HT-29 (cell line): ENCODE measurements at regions not wholly inside any gene's neighbourhood (a gene's known extent, or its start where the extent isn't known, plus 50 kb on each side); places are given as distances from the start of the nearest gene placed in this dataset.
"Not testable (repeated sequence)": the region's sequence is repeated elsewhere in the genome, so short reads cannot be mapped to it uniquely, and the experiment has no call there.

Source experiments
- DNase-seq: peaks from one replicate; pipeline ENCODE4 v3.0.0-alpha.2; 2015; ENCODE audit warnings: low spot score

- DNase-seq, result no peak
These were observed 249.6 kb upstream of the KLF3 start for GRCh38 chr4:38414410-38414809.

DNA sequence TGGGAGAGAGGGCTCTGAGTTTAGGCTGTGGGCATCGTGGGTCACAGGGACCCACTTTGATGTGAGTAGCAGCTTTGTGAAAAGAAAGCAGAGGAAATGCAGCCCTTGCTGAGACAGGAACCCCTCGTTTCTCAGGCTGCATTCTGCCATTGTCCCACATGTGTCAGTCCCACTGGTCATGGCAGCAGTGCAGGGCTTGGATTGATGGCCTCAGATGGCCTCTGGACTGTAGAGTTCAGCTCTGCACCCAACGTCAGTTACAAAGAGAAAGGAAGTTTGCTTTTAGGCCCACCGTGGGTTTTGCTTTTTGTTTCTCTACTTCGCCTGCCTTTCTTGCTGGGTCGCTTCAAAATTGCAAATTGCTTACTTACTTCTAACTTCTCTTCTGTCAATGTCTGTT lies 248.3 kb upstream of the KLF3 start:
- no peak for DNase-seq

DNA sequence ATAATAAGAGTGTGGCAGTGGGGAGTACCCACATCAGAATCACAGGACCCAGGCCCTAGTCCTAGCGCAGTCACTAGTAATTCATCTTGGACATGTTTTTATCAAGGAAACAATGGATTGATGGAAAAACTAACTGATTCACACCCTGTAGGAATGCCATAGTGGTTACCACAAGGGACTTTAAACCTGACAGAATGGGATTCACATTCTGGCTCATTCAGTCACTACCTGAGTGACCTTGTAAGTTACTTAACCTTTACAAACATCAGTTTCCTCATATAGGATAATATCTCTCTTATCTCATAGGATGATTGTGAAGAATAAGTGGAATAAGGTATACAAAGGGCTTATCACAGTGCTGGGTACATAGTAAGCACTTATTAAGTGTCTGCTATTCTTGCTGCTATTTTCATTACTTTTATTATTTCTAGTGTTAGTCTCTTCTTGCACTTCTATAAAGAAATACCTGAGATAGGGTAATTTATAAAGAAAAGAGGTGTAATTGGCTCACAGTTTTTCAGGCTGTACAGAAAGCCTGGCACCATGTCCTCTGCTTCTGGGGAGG lies 247.5 kb upstream of the KLF3 start:
- no peak for DNase-seq

DNA sequence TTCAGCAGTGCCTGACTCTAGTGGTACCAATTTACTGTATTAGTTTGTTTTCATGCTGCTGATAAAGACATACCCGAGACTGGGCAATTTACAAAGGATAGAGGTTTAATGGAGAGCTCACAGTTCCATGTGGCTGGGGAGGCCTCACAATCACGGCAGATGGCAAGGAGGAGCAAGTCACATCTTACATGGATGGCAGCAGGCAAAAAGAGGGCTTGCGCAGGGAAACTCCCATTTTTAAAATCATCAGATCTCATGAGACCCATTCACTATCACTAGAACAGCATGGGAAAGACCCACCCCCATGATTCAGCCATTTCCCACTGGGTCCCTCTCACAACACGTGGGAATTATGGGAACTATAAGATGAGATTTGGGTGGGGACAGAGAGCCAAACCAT lies 243.7 kb upstream of the KLF3 start:
- not testable (repeated sequence) for DNase-seq

DNA sequence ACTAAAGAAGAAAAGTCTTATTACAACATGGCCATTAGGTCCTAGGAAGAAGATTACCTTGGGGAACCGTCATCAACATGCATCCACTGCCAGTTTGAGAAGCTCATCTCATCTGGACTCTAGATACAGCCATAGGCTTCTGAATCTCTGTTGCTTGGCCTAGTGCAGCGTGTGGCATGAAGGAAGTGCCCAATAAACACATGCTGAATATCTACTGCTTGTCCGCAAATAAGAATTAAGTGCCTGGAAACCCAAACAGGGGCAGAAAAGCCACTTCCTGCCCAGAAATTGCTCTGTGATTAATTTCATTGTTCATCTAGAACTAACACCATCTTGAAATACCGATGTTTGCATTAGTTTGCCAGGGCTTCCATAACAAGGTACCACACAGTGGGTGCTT lies 241.1 kb upstream of the KLF3 start:
- DNase-seq, result no peak

DNA sequence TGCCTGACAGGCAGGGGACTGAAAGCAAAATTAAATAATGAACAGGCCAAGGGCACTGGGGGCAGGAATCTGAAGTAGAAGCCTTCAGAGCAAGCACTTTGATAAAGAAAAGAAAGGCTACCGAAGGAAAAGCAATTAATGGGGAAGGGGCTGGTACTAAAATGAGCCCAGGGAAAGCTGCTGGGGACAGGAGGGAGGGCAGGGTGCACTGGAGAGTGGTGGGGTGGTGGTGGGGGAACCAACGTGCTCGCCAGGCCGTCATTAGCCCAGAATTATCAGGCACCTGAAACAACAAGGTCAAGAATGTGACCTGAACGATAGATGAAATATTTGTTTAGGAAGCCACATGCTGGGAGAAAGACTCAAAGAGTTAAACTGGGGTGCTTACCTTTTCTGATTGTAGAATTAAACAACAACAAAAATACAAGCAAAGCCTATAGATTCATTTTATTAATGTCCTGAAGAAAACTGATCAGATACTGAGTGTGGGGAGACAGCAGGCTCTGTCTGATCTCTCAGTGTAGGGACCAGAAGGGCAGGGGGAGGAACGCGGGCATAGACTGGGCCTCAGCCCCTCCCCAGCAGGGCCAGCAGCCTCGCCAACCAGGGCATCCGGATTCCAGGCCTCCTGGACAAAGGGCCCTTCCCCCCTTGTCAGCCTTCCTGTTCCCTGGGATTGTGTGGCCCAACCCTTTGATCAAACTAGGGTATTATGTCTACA lies 239.7 kb upstream of the KLF3 start:
- peak; percentile 70 for DNase-seq

DNA sequence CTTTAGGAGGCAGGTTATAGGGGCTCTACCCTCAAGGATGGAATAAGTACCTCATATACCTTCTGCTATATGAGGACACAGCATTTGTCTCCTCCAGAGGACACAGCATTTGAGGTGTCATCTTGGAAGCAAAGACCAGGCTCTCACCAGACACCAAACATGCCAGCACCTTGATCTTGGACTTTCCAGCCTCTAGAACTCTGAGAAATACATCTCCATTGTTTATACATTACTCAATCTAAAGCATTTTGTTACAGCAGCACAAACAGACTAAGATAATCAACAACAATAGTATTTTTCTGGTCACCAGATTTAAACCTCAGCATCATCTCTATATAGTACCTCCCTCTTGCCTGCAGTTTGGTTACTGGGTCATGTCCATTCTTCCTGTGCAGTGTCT lies 237.5 kb upstream of the KLF3 start:
- no peak for DNase-seq

- no peak for DNase-seq
These were observed 233.2 kb upstream of the KLF3 start for GRCh38 chr4:38430841-38431240.

- no peak for DNase-seq
These were observed 221.8 kb upstream of the KLF3 start for GRCh38 chr4:38442073-38442788.

DNA sequence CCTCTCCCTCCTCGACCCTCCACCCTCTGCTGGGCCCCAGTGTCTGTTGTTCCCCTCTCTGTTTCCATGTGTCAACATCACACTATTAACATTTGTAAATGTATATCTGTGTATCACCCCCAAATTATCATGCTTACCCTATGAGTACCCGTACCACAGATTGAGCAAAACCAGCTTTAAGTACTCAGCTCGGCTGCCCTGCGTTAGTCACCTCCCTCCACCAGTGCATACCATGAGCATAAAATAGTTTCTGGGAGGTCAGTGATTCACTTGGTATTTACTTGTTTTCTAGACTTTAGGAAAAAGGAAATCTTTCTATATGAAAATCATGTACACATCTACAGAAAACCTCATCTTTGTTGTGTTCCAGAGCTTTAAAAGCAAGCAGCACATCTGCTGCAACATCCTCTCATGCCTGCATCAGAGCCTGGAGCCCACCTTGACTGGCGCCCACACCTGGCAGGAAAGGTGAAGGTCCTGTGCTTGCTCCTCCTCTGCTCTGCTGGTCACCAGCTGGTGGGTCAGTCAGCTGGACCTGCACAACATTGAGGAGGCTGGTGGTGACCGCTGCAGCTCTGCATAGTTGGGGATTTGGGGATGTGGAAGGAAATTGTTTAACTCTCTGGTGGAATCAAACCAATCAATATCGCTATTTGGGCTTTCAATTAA lies 214.4 kb upstream of the KLF3 start:
- DNase-seq, result peak; percentile 65

GRCh38 chr4:38452009-38452408 lies 212.0 kb upstream of the KLF3 start:
- DNase-seq, result no peak

DNA sequence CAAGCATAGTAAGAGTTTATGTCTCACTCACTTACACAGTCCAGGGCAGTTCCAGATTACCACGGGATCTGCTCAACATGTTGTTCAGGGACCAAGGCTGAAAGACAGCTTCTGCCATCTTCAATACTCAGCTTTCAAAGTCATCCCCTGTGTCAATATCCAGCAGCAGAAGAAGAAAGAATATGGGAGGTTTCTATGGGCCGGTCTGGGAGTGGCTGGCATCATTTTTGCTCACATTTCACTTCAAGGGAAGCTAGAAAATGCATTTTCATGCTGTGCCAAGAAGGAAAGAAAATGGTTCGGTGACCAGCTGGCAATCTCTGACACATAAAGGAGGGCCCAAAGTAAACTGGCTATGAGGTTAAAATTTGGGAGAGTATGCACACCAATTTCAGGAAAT lies 211.5 kb upstream of the KLF3 start:
- no peak for DNase-seq

DNA sequence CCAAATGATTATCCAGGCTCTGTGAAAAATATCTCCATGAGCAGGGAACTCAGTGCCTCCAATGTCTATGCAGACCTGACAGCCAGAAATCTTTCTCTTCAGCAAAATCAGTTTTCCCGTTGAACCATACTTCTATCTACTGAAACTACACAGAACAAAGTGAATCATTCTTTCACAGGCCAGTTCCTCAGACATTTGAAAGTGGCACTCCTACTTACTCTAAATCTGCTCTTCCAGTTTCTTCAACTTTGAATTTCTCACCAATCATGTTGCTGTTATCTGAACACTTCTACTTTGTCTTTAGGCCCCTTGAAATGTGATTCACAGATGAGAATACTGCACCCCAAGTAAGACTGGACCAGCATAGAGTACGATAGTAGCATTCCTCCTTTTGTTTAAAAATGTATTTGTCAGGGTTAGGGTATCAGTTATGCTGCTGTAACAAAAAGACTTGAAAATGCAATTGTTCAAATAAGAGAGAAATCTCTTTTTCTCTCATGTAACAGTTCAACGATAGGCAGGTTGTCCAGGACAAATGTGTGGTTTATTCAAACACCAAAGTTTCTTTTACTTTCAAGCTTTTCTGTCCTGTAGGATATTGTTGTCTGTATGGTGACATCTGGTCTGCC lies 210.6 kb upstream of the KLF3 start:
- DNase-seq, result no peak

- DNase-seq, result no peak
These were observed 209.7 kb upstream of the KLF3 start for GRCh38 chr4:38454284-38454683.

- DNase-seq, result peak; percentile 26
These were observed 208.7 kb upstream of the KLF3 start for GRCh38 chr4:38455092-38455862.

DNA sequence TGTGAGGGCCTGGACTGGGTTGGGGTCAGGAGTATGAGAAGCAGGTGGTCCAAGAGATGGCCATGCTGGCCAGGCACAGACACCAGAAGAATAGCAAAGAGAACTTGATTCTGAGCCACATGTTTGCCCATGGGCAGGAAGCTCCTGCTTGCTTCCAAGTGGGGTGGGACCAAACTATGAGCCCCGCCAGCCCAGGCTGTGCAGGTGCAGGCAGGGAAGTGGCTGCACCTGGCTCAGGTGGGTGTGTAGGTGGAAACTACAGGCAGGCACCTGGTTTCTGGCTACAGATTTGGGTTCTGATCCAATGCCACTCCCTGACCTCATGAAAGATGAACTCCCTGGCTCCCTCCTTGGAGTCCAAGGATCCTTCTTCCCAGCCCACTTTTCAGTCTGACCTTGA lies 207.9 kb upstream of the KLF3 start:
- DNase-seq, result peak; percentile 12

GRCh38 chr4:38461342-38461741 lies 202.7 kb upstream of the KLF3 start:
- no peak for DNase-seq

- DNase-seq, result no peak
These were observed 201.5 kb upstream of the KLF3 start for GRCh38 chr4:38462367-38463055.

- DNase-seq, result no peak
These were observed 200.6 kb upstream of the KLF3 start for GRCh38 chr4:38463268-38463958.

GRCh38 chr4:38464328-38464727 lies 199.7 kb upstream of the KLF3 start:
- no peak for DNase-seq
